Aorta (tissue), 5 donors: ENCODE measurements at regions not wholly inside any gene's neighbourhood (a gene's known extent, or its start where the extent isn't known, plus 50 kb on each side); places are given as distances from the start of the nearest gene placed in this dataset.
A peak's percentile ranks its signal among the peaks of the same experiment; 100 is the strongest.

Source experiments
- ATAC-seq: fragments of 200-7000 bp; cut with Tn5 transposase; one replicate; pipeline ENCODE4 v1.9.1; 2022; ENCODE audit warnings: moderate library complexity; ENCODE audit not compliant: low FRiP score
- DNase-seq, 2 donors: peaks; one replicate each; pipeline ENCODE4 v3.0.0-alpha.2; 2020
- H3K27ac ChIP-seq, 2 donors: one replicate each; pipeline ENCODE4 v1.5.1; 2013; ENCODE audit warnings: low read length in 2 of 2, mild to moderate bottlenecking in 2 of 2, moderate library complexity in 2 of 2, control low read depth in 1 of 2, inconsistent platforms in 1 of 2, low read depth in 1 of 2
- H3K27me3 ChIP-seq, 2 donors: one replicate each; pipeline ENCODE4 v1.6.1; 2013; ENCODE audit warnings: control low read depth in 1 of 2, low read length in 1 of 2, mild to moderate bottlenecking in 1 of 2, moderate library complexity in 1 of 2; ENCODE audit not compliant: insufficient read depth in 2 of 2, control insufficient read depth in 1 of 2
- H3K36me3 ChIP-seq, 2 donors: one replicate each; pipeline ENCODE4 v1.6.1; 2013; ENCODE audit warnings: control low read depth in 1 of 2, low read length in 1 of 2, mild to moderate bottlenecking in 1 of 2; ENCODE audit not compliant: insufficient read depth in 2 of 2, control insufficient read depth in 1 of 2
- H3K4me1 ChIP-seq, 2 donors: one replicate each; pipeline ENCODE4 v1.6.1; 2013; ENCODE audit warnings: low read length in 2 of 2, control low read depth in 1 of 2, mild to moderate bottlenecking in 1 of 2, moderate library complexity in 1 of 2; ENCODE audit not compliant: insufficient read depth in 2 of 2, control insufficient read depth in 1 of 2
- H3K4me3 ChIP-seq, 2 donors: one replicate each; pipeline ENCODE4 v1.5.1; 2013; ENCODE audit warnings: low read length in 2 of 2, control low read depth in 1 of 2, mild to moderate bottlenecking in 1 of 2
- H3K9me3 ChIP-seq: one replicate; pipeline ENCODE4 v1.6.1; 2013; ENCODE audit warnings: mild to moderate bottlenecking, low read length; ENCODE audit not compliant: control insufficient read depth
- WGBS, 2 donors: extraction: QIAGEN DNeasy Blood & Tissue Kit; methylation state at CpG; one replicate each; pipeline ENCODE4 v1.1.7; 2013; 5-methylcytosine and 5-hydroxymethylcytosine counted together
- intact Hi-C, 2 donors: fragments of 100-400 bp; cut with DNase I; formaldehyde crosslinking; loops; one replicate each; pipeline versions ENCODE4 v1.14.2 to v1.15.0; 2022
- donor health status: healthy with polysubstance abuse.
- donor health status: Bipolar disorder and iron deficiency.
- donor health status: DM: no; HTN: no; CAD: no.
- donor health status: DM: no; HTN: no; CAD: no.
- donor health status: DM: yes; HTN: yes; CAD: no.

- Histone ChIP-seq H3K4me3 (no peak overlapping the region), H3K4me1 (no peaks in the 10 kb centered on the region), H3K27ac (no peak overlapping the region), H3K9me3 (no peaks in the 10 kb centered on the region), H3K36me3 (no peaks in the 10 kb centered on the region), H3K27me3 (no peaks in the 10 kb centered on the region)
- no peak for ATAC-seq
- DNase-seq, result no peak
- WGBS, 2 donors, result 92 to 94% methylated on average over 3 of the region's 3 CpGs
- intact Hi-C loops, result loop anchor here in 1 of 2 donors (5.0 to 10.0 kb wide), 2 partner anchors 33 to 356 kb away; no protein-coding TSS in a partner anchor
These were observed 399.4 kb downstream of the SHQ1 start for GRCh38 chr3:72448858-72449257.

- no peak overlapping the region for H3K27ac ChIP-seq
- no peak for DNase-seq
- intact Hi-C loops, result loop anchor here in 1 of 2 donors (5.0 to 10.0 kb wide), 2 partner anchors 34 to 356 kb away; no protein-coding TSS in a partner anchor
- H3K27me3 ChIP-seq, result no peaks in the 10 kb centered on the region
- 95 to 98% methylated on average over 8 of the region's 8 CpGs for WGBS, 2 donors
- no peaks in the 10 kb centered on the region for H3K4me1 ChIP-seq
- H3K9me3 ChIP-seq, result no peaks in the 10 kb centered on the region
- no peaks in the 10 kb centered on the region for H3K36me3 ChIP-seq
- no peak for ATAC-seq
- H3K4me3 ChIP-seq, result no peak overlapping the region
These were observed 399.8 kb downstream of the SHQ1 start for GRCh38 chr3:72448375-72448823.

DNA sequence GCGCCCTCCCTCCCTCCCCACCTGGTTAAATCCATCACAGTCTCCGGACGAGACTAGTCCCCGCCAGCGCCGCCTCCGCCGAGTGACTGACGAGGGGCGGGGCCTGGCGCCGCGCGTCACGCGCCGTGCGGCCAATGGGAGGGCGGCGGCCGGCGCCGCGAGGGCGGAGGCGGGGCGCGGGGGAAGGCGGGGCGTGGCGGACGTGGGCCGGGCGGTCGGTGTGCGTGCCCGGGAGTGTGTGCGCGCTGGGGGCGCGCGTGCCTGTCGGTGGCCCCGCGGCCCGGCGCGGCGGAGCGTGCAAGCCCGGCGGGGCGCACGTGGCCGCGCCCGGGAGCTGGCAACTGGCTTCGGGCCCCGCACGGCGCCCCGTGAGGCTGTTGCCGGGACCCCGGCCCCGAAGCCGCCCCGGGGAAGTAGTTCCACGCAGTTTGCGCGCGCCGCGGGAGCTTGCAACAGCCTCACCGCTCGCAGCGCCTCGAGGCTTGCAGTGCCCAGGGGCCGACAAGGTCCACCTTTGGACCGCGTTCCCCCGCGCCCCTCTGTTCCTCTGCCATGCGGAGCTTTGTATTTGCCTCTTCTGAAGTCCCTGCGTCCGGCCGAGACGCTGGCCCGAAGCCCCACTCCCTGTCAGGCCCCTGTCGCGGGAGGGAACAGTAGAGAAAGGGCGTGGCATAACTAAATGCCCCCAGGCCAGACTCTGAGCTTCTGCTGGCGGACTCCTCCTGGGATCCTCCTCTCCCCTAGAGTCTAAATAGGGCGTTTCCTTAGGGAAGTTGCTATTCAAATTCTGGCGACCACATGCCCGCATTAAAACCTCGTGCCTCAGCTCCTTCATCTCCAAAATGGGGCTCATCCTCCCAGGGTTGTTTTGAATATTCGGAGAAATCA is 400.9 kb downstream of the SHQ1 start:
- Histone ChIP-seq H3K36me3 (no peaks in the 10 kb centered on the region), H3K27ac (peak overlapping the region in 1 of 2 donors; percentile 52), H3K4me3 (peak overlapping the region; percentile 36 to 78), H3K27me3 (no peaks in the 10 kb centered on the region), H3K4me1 (no peaks in the 10 kb centered on the region), H3K9me3 (no peaks in the 10 kb centered on the region)
- WGBS, 2 donors, result 9 to 11% methylated on average over 64 to 96 of the region's 97 CpGs
- intact Hi-C loops, result loop anchor here (2.0 to 10.0 kb wide), 3 partner anchors 35 to 357 kb away; no protein-coding TSS in a partner anchor
- peak; percentile 96 for ATAC-seq
- DNase-seq, result peak; percentile 95 to 98

DNA sequence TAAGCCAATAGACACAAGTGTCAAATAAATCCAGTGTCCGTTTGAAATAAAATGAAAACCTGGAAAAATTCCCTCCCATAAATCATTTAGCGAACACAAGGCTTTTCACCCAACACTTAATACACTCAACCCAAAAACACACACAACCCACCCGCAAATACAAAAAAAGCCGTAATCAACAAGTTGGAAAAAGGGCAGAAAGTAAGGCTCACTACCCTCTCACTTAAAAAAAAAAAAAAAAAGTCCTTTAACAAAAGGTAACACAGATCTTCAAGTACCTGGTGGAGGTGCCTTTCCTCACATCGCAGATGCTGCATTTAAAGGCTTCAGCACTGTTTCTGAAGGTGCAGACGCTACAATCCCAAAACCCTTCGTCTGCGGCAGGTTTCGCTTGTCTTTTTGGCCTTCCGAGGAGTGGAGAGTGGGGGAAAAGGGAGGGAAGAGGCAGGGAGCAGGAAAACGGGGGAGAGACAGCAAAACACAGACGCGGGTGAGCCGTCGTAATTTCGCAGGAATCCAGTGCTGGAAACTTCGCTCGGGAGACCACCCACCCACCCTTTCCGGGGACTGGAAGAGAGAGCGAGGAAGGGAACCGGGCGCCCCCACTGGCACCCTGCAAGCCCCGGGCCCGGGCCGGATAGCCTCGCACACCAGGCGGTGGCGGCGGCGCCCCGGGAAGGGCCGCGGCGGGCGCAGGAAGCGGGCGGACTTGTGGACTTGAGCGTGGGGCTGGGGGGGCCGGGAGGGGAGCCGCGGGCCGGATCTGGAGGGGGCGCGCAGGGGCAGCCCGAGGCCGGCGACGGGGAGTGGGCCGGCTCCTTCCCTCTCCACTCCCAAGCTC is 401.8 kb downstream of the SHQ1 start, which contains the start of gene RYBP:
Gene RYBP (minus strand): TSS at position 404 of the 841 bp plus-strand sequence.
- ATAC-seq (peak; percentile 77), DNase-seq (no peak)
- H3K27ac ChIP-seq, result peak within 1 kb of the TSS in 1 of 2 donors; percentile 52
- intact Hi-C loops, result loop anchor here (2.0 to 10.0 kb wide), 3 partner anchors 36 to 358 kb away; no protein-coding TSS in a partner anchor
- no peaks in the 10 kb centered on the region for H3K36me3 ChIP-seq
- H3K4me3 ChIP-seq, result peak within 1 kb of the TSS; percentile 36 to 78
- no peaks in the 10 kb centered on the region for H3K4me1 ChIP-seq
- 0 to 1% methylated on average over 26 to 49 of the region's 49 CpGs for WGBS, 2 donors
- no peaks in the 10 kb centered on the region for H3K27me3 ChIP-seq
- no peaks in the 10 kb centered on the region for H3K9me3 ChIP-seq

GRCh38 chr3:72445827-72446217 is 402.4 kb downstream of the SHQ1 start:
- no peak overlapping the region for H3K27ac ChIP-seq
- H3K4me1 ChIP-seq, result no peaks in the 10 kb centered on the region
- no peaks in the 10 kb centered on the region for H3K27me3 ChIP-seq
- no peak for ATAC-seq
- intact Hi-C loops, result loop anchor here (2.0 to 10.0 kb wide), 3 partner anchors 36 to 359 kb away; no protein-coding TSS in a partner anchor
- H3K4me3 ChIP-seq, result peak overlapping the region; percentile 36 to 78
- WGBS, 2 donors, result 8 to 14% methylated on average over 4 of the region's 4 CpGs
- DNase-seq, result no peak
- no peaks in the 10 kb centered on the region for H3K36me3 ChIP-seq
- H3K9me3 ChIP-seq, result no peaks in the 10 kb centered on the region

DNA sequence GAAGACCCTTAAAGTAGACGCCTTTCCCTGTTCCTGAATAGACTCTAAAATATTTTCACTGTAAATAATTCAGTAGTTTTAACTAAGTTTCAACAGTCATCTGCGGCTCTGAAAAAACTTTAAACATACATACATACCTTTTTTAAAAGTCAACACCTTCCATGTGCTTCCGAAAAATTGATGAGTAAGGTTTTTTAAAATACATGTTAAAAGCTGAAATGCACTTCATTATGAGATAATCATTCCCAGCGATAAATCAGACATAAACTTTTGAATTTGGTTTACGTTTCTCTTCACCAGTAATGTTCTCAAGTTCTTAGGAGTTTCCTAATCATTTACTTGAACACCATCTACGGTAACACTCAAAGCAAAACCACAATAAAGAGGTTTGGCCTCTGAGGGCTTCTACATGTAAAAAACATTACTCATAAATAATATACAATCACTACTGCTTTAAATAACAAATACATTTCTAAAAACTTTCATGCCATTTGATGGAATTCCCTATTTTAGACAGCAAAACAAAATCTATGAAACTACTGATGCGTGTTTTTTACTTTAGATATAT is 403.5 kb downstream of the SHQ1 start:
- intact Hi-C loops, result loop anchor here in 1 of 2 donors (5.0 to 10.0 kb wide), 2 partner anchors 38 to 360 kb away; no protein-coding TSS in a partner anchor
- no peaks in the 10 kb centered on the region for H3K27me3 ChIP-seq
- H3K4me1 ChIP-seq, result peaks cover 0 to under 1% of the 10 kb centered on the region in 2 donors
- no peak overlapping the region for H3K4me3 ChIP-seq
- 94 to 95% methylated on average over 7 of the region's 7 CpGs for WGBS, 2 donors
- DNase-seq, result no peak
- no peak for ATAC-seq
- no peaks in the 10 kb centered on the region for H3K36me3 ChIP-seq
- no peaks in the 10 kb centered on the region for H3K9me3 ChIP-seq
- no peak overlapping the region for H3K27ac ChIP-seq

DNA sequence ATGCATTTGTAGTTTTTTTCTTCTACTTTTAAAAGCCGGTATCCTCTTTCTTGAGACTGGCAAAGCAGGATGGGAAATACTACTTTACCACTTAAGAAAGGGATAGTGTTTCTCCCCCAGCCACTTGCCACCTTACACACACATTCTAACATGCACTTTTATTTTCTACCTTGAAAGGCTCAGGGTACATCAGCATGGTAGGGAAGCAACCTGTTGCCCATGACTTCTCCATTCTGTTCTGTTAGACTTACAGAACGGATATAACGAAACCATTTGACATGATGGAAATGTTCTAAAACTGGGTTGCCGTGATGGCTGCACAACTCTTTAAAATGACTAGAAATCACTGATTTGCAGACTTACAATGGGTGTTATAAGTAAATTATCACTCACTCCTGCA is 405.5 kb downstream of the SHQ1 start:
- intact Hi-C loops, result loop anchor here in 1 of 2 donors (10.0 kb wide), 1 partner anchor 362 kb away; no protein-coding TSS in a partner anchor
- H3K9me3 ChIP-seq, result no peaks in the 10 kb centered on the region
- no peak overlapping the region for H3K27ac ChIP-seq
- ATAC-seq (no peak), DNase-seq (no peak)
- no peaks in the 10 kb centered on the region for H3K27me3 ChIP-seq
- H3K36me3 ChIP-seq, result no peaks in the 10 kb centered on the region
- H3K4me3 ChIP-seq, result no peak overlapping the region
- 92 to 96% methylated on average over 4 of the region's 4 CpGs for WGBS, 2 donors
- H3K4me1 ChIP-seq, result peaks cover 0 to 2% of the 10 kb centered on the region in 2 donors
